HFFc6 (cell line): ENCODE measurements at regions not wholly inside any gene's neighbourhood (a gene's known extent, or its start where the extent isn't known, plus 50 kb on each side); places are given as distances from the start of the nearest gene placed in this dataset.
"Not testable (repeated sequence)": the region's sequence is repeated elsewhere in the genome, so short reads cannot be mapped to it uniquely, and the experiment has no call there.

Experiments
- DNase-seq: peaks from one replicate; pipeline ENCODE4 v3.0.0-alpha.2; 2018
- H3K27ac Mint-ChIP-seq: 2 replicates; pipeline ENCODE4 v1.8.0; 2020; ENCODE audit warnings: mild to moderate bottlenecking, mixed read lengths
- H3K27me3 Mint-ChIP-seq: 2 replicates; pipeline ENCODE4 v1.8.0; 2021; ENCODE audit warnings: mild to moderate bottlenecking, moderate library complexity, mixed read lengths; ENCODE audit not compliant: insufficient read depth
- H3K36me3 Mint-ChIP-seq: 2 replicates; pipeline ENCODE4 v1.8.0; 2021; ENCODE audit warnings: low read depth, mixed read lengths
- H3K4me1 Mint-ChIP-seq: 2 replicates; pipeline ENCODE4 v1.8.0; 2020; ENCODE audit warnings: low read depth, mixed read lengths
- H3K4me3 Mint-ChIP-seq: 2 replicates; pipeline ENCODE4 v1.8.0; 2020; ENCODE audit warnings: mild to moderate bottlenecking, moderate library complexity, mixed read lengths
- H3K9me3 Mint-ChIP-seq: 2 replicates; pipeline ENCODE4 v1.8.0; 2020; ENCODE audit warnings: mild to moderate bottlenecking, mixed read lengths
- CTCF ChIP-seq: fragments of 200-600 bp; sonication (generic); IDR thresholded peaks from 2 replicates; pipeline ENCODE4 v1.5.0; 2021; ENCODE audit warnings: antibody characterized with exemption, mild to moderate bottlenecking

DNA sequence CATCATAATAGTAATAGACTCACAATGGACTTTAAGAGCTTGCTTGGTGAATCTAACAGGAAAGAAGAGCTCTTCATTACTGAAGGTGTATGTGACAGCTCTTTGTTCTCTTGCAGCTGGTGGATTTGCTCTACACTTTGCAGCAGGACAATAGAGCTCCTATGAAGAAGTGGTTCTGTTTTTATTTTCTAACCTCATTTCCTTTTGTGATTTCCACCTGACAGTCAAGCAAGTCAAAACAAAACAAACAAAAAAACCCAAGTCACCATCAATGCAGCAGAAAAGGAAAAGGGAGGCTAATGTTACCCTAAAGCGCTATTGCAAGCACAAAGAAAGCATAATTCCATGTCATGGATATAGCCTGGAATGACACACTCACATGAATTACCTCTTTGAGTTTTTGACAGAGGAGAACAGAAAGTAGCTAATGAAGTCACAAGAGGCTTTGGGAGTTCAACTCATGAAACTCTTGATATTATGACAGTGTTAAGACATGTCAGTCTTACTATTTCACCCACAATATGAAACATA is 1188.1 kb downstream of the EPHA7 start:
- no peak for TF ChIP-seq CTCF
- no peaks in the 10 kb centered on the region for H3K4me1 Mint-ChIP-seq
- H3K9me3 Mint-ChIP-seq: peaks cover 21% of the 10 kb centered on the region

GRCh38 chr6:92219987-92220386 is 1199.4 kb downstream of the EPHA7 start:
- H3K4me3 Mint-ChIP-seq, H3K27me3 Mint-ChIP-seq, DNase-seq, H3K36me3 Mint-ChIP-seq, H3K27ac Mint-ChIP-seq, H3K4me1 Mint-ChIP-seq: not testable (repeated sequence)
- H3K9me3 Mint-ChIP-seq: peaks cover 27% of the 10 kb centered on the region

More for the DNA sequence above, 1188.1 kb downstream of the EPHA7 start:
- Mint-ChIP-seq H3K36me3 (peaks cover 1% of the 10 kb centered on the region; the same call in 1 of the 2 replicates), H3K27ac (no peak overlapping the region), H3K4me3 (no peak overlapping the region), H3K27me3 (no peaks in the 10 kb centered on the region)
- no peak for DNase-seq

DNA sequence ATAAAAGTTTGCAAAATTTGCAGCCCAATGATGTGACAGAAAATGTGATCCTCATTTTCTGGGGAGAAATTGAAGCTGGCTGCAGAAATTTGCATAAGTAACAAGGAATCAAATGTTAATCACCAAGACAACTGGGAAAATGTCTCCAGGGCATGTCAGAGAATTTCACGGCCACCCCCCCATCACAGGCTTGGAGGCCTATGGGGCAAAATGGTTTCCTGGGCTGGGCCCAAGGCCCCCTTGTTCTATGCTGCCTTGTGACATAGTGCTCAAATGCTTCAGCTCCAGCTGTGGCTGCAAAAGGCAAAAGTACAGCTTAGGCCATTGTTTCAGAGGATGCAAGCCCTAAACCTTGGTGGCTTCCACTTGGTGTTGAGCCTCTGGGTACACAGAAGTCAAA is 1202.6 kb downstream of the EPHA7 start:
- DNase-seq: no peak
- H3K9me3 Mint-ChIP-seq: peaks cover 21% of the 10 kb centered on the region
- H3K4me3 Mint-ChIP-seq: no peak overlapping the region
- TF ChIP-seq CTCF: no peak
- H3K27ac Mint-ChIP-seq: no peak overlapping the region
- H3K27me3 Mint-ChIP-seq: peaks cover 1% of the 10 kb centered on the region; the same call in 1 of the 2 replicates
- no peaks in the 10 kb centered on the region for H3K4me1 Mint-ChIP-seq
- H3K36me3 Mint-ChIP-seq: no peaks in the 10 kb centered on the region

DNA sequence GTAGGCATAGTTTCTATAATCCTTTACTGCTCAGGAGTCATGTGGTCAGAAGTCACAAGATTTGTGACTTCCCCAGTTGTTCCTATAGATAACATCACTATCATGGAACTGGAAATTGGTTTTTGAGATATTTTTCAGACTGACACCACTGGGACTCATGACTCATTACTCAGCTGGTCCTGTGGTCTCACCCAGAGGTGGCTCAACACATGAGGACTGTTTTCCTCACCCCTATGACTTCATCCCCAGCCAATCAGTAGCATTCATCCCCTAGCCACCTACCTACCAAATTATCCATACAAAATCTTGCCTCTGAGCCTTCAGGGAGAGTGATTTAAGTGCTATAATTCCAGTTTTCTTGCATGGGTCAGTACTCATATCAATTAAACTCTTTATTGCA is 1217.7 kb downstream of the EPHA7 start:
- H3K27ac Mint-ChIP-seq: no peak overlapping the region
- TF ChIP-seq CTCF: no peak
- no peaks in the 10 kb centered on the region for H3K4me1 Mint-ChIP-seq
- H3K36me3 Mint-ChIP-seq: no peaks in the 10 kb centered on the region; the same call in 1 of the 2 replicates
- no peak overlapping the region for H3K4me3 Mint-ChIP-seq
- H3K27me3 Mint-ChIP-seq: no peaks in the 10 kb centered on the region
- H3K9me3 Mint-ChIP-seq: peaks cover 31% of the 10 kb centered on the region
- no peak for DNase-seq

GRCh38 chr6:92196325-92196724 is 1223.0 kb downstream of the EPHA7 start:
- no peak overlapping the region for H3K4me3 Mint-ChIP-seq
- no peaks in the 10 kb centered on the region for H3K4me1 Mint-ChIP-seq
- TF ChIP-seq CTCF: no peak
- no peak overlapping the region for H3K27ac Mint-ChIP-seq
- no peak for DNase-seq
- H3K36me3 Mint-ChIP-seq: peaks cover 8% of the 10 kb centered on the region; the same call in 1 of the 2 replicates
- peaks cover 49% of the 10 kb centered on the region for H3K9me3 Mint-ChIP-seq
- H3K27me3 Mint-ChIP-seq: no peaks in the 10 kb centered on the region; the same call in 1 of the 2 replicates

DNA sequence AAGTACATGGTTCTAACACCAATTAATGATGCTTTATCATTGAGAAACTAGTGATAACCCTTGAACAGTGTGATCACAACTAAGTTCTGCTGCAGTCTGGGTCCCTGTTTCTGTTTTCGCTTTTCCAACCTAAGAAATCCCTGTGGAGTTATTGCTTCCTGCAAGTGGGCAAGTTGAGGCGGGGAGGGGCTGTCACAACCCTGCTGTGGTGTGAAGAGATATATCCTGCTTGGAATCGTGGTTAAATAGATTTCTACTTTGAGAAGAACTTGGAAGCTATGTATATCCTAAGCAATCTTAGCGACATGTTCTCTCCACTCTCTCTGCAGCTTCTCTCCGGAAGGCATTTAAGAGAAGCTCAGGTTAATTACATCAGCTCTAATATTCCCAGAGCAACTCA is 1223.6 kb downstream of the EPHA7 start:
- no peak overlapping the region for H3K27ac Mint-ChIP-seq
- no peak overlapping the region for H3K4me3 Mint-ChIP-seq
- H3K9me3 Mint-ChIP-seq: peaks cover 53% of the 10 kb centered on the region
- TF ChIP-seq CTCF: no peak
- DNase-seq: no peak
- peaks cover 8% of the 10 kb centered on the region; the same call in 1 of the 2 replicates for H3K36me3 Mint-ChIP-seq
- no peaks in the 10 kb centered on the region; the same call in 1 of the 2 replicates for H3K27me3 Mint-ChIP-seq
- H3K4me1 Mint-ChIP-seq: no peaks in the 10 kb centered on the region
